Brain microvascular endothelial cell (primary cell): ENCODE measurements at regions not wholly inside any gene's neighbourhood (a gene's known extent, or its start where the extent isn't known, plus 50 kb on each side); places are given as distances from the start of the nearest gene placed in this dataset.

Source experiments
- DNase-seq: peaks from one replicate; pipeline ENCODE4 v3.0.0-alpha.2; 2020
- H3K27ac ChIP-seq: fragments of 250-450 bp; sonication (Bioruptor Pico); 2 replicates; pipeline ENCODE4 v1.5.1; 2020; ENCODE audit warnings: mild to moderate bottlenecking, moderate library complexity
- H3K27me3 ChIP-seq: fragments of 250-450 bp; sonication (Bioruptor Pico); replicated peaks from 2 replicates; pipeline ENCODE4 v1.5.1; 2020; ENCODE audit warnings: mild to moderate bottlenecking
- H3K36me3 ChIP-seq: fragments of 250-450 bp; sonication (Bioruptor Pico); replicated peaks from 2 replicates; pipeline ENCODE4 v1.5.1; 2020; ENCODE audit warnings: mild to moderate bottlenecking
- H3K4me3 ChIP-seq: 2 replicates; pipeline ENCODE4 v1.5.1; 2011; ENCODE audit warnings: low read depth, mild to moderate bottlenecking, control low read depth, low read length, moderate library complexity
- in situ Hi-C: cut with HindIII; loops from 2 replicates; pipeline ENCODE4 v1.10.0; 2017; ENCODE audit warnings: low sequenced_read_pairs, low pct_ligation_motif_present
- TF ChIP-seq, protein P1 (sequence below): IDR thresholded peaks from 2 replicates; pipeline ENCODE4 v1.5.1; 2011; ENCODE audit warnings: low read depth, mild to moderate bottlenecking, moderate library complexity, low read length, control low read depth, inconsistent platforms; ENCODE audit errors: missing control alignments

DNA sequence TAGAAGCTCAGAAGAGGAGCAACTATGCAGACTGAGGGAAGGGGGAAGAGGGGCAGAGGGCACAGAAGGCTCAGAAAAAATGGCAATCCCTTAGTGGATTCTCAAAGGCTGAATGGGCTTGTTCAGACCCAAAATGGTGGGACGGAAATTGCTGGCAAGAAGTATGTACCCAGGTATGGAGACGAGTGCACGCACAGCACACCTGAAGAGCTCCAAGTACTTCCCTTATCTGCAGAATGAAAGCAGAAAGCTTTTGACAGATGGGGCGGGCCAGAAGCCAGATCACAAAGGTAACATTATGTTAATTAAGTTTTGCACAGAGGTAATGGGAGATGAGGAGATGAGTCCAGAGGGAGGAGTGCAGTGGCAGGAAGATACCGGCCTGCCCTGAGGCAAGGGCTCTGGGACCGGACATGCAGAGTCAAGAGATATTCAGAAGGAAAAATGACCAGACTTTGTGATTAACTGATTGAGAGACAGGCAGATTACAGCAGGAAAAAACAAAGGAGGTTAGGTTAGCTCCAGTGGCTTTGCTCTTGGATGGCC is 138.1 kb upstream of the PIK3R1 start:
- Histone ChIP-seq H3K27me3 (no peaks in the 10 kb centered on the region), H3K4me3 (no peak overlapping the region), H3K36me3 (no peaks in the 10 kb centered on the region), H3K27ac (no peak overlapping the region)
- in situ Hi-C loops, result no loop called here
- no peak for DNase-seq
- TF ChIP-seq, protein P1, sequence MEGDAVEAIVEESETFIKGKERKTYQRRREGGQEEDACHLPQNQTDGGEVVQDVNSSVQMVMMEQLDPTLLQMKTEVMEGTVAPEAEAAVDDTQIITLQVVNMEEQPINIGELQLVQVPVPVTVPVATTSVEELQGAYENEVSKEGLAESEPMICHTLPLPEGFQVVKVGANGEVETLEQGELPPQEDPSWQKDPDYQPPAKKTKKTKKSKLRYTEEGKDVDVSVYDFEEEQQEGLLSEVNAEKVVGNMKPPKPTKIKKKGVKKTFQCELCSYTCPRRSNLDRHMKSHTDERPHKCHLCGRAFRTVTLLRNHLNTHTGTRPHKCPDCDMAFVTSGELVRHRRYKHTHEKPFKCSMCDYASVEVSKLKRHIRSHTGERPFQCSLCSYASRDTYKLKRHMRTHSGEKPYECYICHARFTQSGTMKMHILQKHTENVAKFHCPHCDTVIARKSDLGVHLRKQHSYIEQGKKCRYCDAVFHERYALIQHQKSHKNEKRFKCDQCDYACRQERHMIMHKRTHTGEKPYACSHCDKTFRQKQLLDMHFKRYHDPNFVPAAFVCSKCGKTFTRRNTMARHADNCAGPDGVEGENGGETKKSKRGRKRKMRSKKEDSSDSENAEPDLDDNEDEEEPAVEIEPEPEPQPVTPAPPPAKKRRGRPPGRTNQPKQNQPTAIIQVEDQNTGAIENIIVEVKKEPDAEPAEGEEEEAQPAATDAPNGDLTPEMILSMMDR, result no peak

DNA sequence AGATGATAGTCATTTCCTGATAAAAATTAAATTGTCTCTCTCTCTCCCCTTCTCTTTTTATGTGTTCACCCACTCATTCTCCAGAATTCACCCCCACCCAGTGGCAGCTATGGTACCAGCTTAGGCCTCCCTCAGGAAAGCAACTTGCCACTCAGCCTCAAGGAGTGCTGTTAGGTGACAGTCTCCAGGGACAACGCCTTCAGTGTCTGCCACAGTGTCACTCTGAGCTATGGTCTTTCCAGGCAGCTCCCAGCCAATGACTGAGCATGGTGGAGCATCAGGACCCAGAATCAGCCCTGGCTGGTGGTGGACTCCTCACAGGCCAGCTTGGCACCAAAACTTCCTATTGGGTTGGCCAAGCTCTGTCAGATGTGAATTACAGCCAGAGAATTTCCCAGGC is 140.9 kb upstream of the PIK3R1 start:
- H3K36me3 ChIP-seq, result no peaks in the 10 kb centered on the region
- H3K27ac ChIP-seq, result no peak overlapping the region
- in situ Hi-C loops, result no loop called here
- no peak overlapping the region for H3K4me3 ChIP-seq
- TF ChIP-seq, protein P1, result no peak
- DNase-seq, result no peak
- H3K27me3 ChIP-seq, result no peaks in the 10 kb centered on the region

DNA sequence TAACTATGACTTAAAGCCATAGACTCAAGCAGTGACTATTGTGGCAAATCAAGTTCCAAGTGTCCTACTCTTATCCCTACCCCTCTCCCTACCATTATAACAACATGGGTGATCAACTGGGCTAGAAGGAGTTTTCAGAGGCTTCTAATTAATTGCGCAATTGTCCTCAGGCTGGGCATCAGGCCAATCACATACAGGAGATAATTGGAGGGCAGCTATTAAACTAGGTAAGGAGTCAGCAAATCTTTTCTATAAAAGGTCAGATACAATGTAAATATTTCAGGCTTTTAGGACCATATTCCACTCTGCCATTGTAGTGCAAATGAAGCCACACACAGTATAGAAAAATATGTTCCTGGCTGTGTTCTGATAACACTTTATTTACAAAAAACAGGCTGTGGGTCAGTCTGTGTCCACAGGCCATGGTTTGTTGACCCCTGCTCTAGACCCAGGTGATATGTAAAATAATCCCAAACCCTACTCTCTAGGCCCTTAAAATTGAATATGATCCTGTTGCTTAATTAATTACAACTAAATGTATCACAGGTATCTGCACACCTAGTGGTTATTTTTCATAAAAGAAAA is 141.4 kb upstream of the PIK3R1 start:
- in situ Hi-C loops, result no loop called here
- TF ChIP-seq, protein P1, result no peak
- no peak for DNase-seq
- no peak overlapping the region for H3K4me3 ChIP-seq
- no peaks in the 10 kb centered on the region for H3K27me3 ChIP-seq
- no peaks in the 10 kb centered on the region for H3K36me3 ChIP-seq
- no peak overlapping the region for H3K27ac ChIP-seq

DNA sequence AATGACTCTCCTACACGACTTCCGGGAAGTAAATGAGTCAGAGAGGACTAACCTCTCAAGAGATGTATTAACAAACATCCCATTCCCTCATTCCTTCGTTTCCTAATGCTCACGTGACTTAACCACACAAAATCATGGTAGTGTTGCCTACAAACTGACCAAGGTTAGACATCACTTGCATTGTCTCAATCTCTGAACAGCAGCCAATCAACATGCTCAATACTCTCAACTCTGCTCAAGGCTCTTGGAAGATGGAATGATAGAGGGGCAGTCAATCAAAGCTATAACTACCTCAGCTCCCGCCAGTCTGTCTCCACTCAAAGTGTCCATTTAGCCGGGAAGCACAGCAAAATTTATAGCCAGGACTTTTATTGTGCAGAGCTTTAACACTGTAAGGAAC is 143.8 kb upstream of the PIK3R1 start:
- no peak for DNase-seq
- Histone ChIP-seq H3K36me3 (no peaks in the 10 kb centered on the region), H3K27ac (no peak overlapping the region), H3K27me3 (no peaks in the 10 kb centered on the region), H3K4me3 (no peak overlapping the region)
- TF ChIP-seq, protein P1, result no peak
- in situ Hi-C loops, result no loop called here

DNA sequence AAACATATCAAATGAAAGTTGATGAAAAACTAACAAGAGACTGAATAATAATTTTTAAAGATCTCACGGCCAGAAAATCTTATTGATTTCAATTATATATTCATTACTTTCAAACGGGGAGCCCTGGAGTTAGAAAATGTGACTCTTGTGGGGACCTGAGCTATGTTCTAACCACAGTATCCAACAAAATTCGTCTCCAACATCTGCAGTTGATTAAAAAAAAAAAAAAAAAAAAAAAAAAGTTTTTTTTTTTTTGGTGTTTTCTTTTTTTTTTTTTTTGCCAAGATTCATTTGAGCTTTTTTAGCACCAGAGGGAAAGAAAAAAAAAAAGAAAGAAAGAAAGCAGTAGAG is 144.3 kb upstream of the PIK3R1 start:
- H3K27ac ChIP-seq, result no peak overlapping the region
- in situ Hi-C loops, result no loop called here
- H3K36me3 ChIP-seq, result no peaks in the 10 kb centered on the region
- DNase-seq, result no peak
- TF ChIP-seq, protein P1, result no peak
- H3K4me3 ChIP-seq, result no peak overlapping the region
- H3K27me3 ChIP-seq, result no peaks in the 10 kb centered on the region
